HG03575 (cell line): ENCODE measurements at regions not wholly inside any gene's neighbourhood (a gene's known extent, or its start where the extent isn't known, plus 50 kb on each side); places are given as distances from the start of the nearest gene placed in this dataset.
"Not testable (repeated sequence)": the region's sequence is repeated elsewhere in the genome, so short reads cannot be mapped to it uniquely, and the experiment has no call there.

Source experiments
- ATAC-seq: cut with Tn5 transposase; IDR thresholded peaks from one replicate; pipeline ENCODE4 v1.9.1; 2021; ENCODE audit not compliant: unreplicated experiment, insufficient number of reproducible peaks, low FRiP score; ENCODE audit errors: extremely low read depth

DNA sequence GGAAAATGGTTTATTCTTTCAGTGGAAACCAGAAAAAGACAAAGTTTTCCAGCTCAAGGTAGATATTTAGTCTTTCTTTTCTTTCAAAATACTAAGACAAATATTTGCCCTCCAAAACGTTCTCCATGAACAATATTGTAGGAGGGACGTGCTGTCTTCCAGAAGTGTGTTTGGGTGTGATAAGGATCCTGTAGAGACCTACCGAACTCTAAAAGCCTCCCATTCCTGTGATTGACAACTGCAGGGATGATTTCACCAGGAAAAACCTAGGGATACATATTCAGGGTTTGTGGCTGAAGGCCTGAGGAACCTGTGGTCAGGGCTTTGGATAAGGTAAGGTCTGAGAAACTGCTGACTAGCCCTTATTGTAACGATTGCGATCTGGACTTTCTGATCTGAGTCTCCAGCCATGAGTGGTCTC lies 167.1 kb downstream of the ZNF648 start:
- ATAC-seq: no peak

DNA sequence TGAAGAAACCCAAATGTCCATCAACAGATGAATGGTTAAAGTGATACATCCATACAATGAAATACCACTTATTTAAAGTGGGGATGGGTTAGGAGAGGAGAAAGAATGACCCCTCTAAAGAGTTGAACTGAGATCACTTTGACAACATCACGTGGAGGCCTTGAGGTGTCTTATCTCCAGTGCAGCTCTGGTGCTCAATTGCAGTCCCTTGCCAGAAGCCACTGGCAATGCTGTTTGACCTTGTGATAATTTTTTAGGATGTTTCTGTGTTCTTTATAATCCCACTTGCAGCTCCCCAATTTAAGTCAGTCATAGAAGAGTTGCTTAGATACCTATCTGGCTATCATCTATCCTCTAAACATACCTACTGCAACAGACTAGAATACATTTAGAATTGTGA lies 167.6 kb downstream of the ZNF648 start:
- ATAC-seq: no peak

DNA sequence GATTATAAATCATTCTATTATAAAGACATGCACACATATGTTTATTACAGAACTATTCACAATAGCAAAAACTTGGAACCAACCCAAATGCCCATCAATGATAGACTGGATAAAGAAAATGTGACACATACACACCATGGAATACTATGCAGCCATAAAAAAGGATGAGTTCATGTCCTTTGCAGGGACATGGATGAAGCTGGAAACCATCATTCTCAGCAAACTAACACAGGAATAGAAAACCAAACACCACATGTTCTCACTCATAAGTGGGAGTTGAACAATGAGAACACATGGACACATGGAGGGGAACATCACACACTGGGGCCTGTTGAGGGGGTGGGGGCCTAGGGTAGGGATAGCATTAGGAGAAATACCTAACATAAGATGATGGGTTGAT lies 168.4 kb downstream of the ZNF648 start:
- not testable (repeated sequence) for ATAC-seq

DNA sequence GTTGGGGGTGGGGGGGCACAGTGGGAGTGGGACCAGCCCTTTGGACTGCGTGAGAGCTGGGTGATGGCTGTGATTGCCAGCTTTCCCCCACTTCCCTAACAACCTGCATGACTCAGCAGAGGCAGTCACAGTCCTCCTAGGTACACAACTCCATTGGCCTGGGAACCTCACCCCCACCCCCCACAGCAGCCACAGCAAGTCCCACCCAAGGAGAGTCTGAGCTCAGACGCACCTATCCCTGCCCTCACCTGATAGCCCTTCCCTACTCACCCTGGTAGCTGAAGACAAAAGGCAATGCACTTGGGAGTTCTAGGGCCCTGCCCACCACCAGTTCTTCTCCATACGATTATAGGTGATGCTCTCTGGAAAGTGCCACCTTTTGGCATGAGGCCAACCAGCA lies 188.9 kb downstream of the ZNF648 start:
- no peak for ATAC-seq

DNA sequence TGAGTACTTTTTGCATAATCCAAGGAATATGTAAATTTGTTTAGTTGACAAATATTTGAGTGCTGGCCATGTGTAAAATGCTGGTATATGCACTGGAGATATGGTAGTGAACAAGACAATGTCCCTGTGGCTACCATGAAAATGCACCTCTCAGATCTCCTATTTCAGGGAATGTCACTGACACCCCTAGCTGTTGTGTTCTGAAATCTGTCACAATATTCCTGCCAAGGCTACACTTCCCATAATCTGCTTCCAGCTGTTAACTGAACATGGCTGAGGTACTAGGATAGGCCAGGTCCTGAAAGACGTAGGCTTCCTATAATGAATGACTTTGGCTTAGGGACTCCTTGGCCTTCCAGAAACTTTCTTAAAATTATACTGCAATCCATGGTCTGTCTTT lies 197.8 kb downstream of the ZNF648 start:
- ATAC-seq: no peak

DNA sequence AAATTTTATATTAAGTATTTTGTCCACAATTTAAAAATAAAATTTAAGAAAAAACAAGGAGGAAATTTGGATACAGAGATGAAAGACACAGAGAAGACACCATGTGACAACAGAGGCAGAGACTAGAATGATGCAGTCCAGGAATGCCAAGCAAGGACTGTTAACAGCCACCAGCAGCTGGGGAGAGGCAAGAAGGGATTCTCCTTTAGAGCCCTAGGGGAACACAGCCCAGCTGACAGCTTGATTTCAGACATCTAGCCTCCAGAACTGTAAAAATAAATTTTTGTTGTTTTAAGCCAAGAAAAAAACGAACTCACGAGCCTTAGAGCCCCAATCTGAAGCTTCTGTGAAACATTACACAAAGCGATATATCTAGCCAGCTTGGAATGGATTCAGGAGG lies 198.5 kb downstream of the ZNF648 start:
- no peak for ATAC-seq

DNA sequence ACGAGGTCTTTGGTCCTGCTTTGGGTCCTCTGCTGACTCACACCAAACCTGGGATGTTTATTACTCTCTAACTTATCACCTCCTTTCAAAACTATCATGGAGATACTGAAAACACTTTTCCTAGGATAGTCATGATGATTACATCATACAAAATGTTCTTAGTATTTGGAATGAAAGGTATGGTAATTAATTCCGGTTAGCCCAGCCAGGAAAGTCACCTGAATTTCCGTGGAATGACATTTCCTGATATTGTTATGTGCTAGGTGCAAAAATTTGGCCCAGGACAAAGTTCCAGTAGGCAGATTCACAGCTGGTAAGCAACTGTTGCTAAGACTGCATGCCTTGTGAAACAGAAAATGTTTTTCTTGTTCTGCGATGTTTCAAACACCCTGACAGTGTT lies 203.4 kb downstream of the ZNF648 start:
- ATAC-seq: no peak
